GM12878 (cell line): ENCODE measurements at regions not wholly inside any gene's neighbourhood (a gene's known extent, or its start where the extent isn't known, plus 50 kb on each side); places are given as distances from the start of the nearest gene placed in this dataset.

Experiments used
- ATAC-seq: fragments of 200-7000 bp; cut with Tn5 transposase; 3 replicates; pipeline ENCODE4 v1.9.1; 2020; ENCODE audit warnings: mild to moderate bottlenecking, moderate library complexity
- BruUV-seq: library from RNA; stranded (reverse); fragments of 400-500 nt; replicated peaks from 2 replicates; lab custom pipeline; 2021; lab: Mats Ljungman, UMichigan
- CTCF ChIA-PET: fragments of 300-600 bp; sonication (Branson Sonifier 250); formaldehyde crosslinking; extraction: SDS; loops from one replicate; lab custom pipeline; 2021; ENCODE audit warnings: inconsistent platforms; lab: Yijun Ruan, JAX
- POLR2A ChIA-PET: fragments of 350-600 bp; formaldehyde crosslinking; extraction: SDS; loops from one replicate; lab custom pipeline; 2021; ENCODE audit warnings: inconsistent platforms; lab: Charles Lee
- RAD21 ChIA-PET: fragments of 300-600 bp; sonication (Branson Sonifier 250); formaldehyde crosslinking; loops from one replicate; lab custom pipeline; 2023; ENCODE audit warnings: antibody characterized with exemption; ENCODE audit not compliant: unreplicated experiment; lab: Charles Lee
- SMC1A ChIA-PET: fragments of 300-600 bp; sonication (Branson Sonifier 250); formaldehyde crosslinking; loops from one replicate; lab custom pipeline; 2023; ENCODE audit not compliant: unreplicated experiment, uncharacterized antibody; lab: Charles Lee
- DNase-seq: peaks from one replicate; pipeline ENCODE4 v3.0.0-alpha.2; 2011; ENCODE audit warnings: low read depth, low spot score
- FAIRE-seq: peaks from 3 replicates; lab custom pipeline; 2011; peaks lifted over from hg19 to GRCh38; lab: Jason Lieb, UNC
- H2AFZ ChIP-seq: 2 replicates; pipeline ENCODE4 v1.6.0; 2011; ENCODE audit warnings: low read depth, low read length, control low read depth; ENCODE audit not compliant: control insufficient read depth
- H3K27ac ChIP-seq: 2 replicates; pipeline ENCODE4 v1.5.1; 2011; ENCODE audit warnings: control low read depth; ENCODE audit not compliant: control insufficient read depth, insufficient read depth
- H3K27me3 ChIP-seq, 2 experiments: replicated peaks in 1 of 2; 2 replicates each; pipeline versions ENCODE4 v1.6.0 to v1.6.1; 2011; ENCODE audit warnings: low read length in 1 of 2; ENCODE audit not compliant: control insufficient read depth in 2 of 2, insufficient read depth in 2 of 2
- H3K36me3 ChIP-seq, 2 experiments: 2 replicates each; pipeline ENCODE4 v1.5.1; 2011; ENCODE audit warnings: low read length in 1 of 2; ENCODE audit not compliant: control insufficient read depth in 2 of 2, insufficient read depth in 2 of 2
- H3K4me1 ChIP-seq: 2 replicates; pipeline ENCODE4 v1.6.1; 2011; ENCODE audit warnings: mild to moderate bottlenecking, low read length, moderate library complexity, mixed read lengths; ENCODE audit not compliant: control insufficient read depth, insufficient read depth
- H3K4me2 ChIP-seq: 2 replicates; pipeline ENCODE4 v1.6.0; 2011; ENCODE audit warnings: control low read depth; ENCODE audit not compliant: control insufficient read depth, insufficient read depth
- H3K4me3 ChIP-seq: fragments of 200-600 bp; sonication (generic); 2 replicates; pipeline ENCODE4 v1.5.1; 2016
- H3K79me2 ChIP-seq: 2 replicates; pipeline ENCODE4 v1.6.0; 2011; ENCODE audit warnings: low read length; ENCODE audit not compliant: control insufficient read depth, insufficient read depth
- H3K9ac ChIP-seq: 2 replicates; pipeline ENCODE4 v1.8.0; 2011; ENCODE audit warnings: low read length, control low read depth, mixed read lengths; ENCODE audit not compliant: control insufficient read depth, insufficient read depth
- H3K9me3 ChIP-seq: replicated peaks from 3 replicates; pipeline ENCODE4 v1.5.1; 2011; ENCODE audit warnings: mild to moderate bottlenecking, low read length; ENCODE audit not compliant: control insufficient read depth, insufficient read depth
- H4K20me1 ChIP-seq: 2 replicates; pipeline ENCODE4 v1.6.0; 2011; ENCODE audit not compliant: control insufficient read depth, insufficient read depth
- BCL3 ChIP-seq: IDR thresholded peaks from 2 replicates; pipeline ENCODE4 v1.6.1; 2011; ENCODE audit warnings: borderline replicate concordance, low read depth, mild to moderate bottlenecking, moderate library complexity, low read length; ENCODE audit not compliant: insufficient read depth, poor library complexity, severe bottlenecking
- CHD1 ChIP-seq: IDR thresholded peaks from 2 replicates; pipeline ENCODE4 v1.6.1; 2012; ENCODE audit warnings: low read depth, low read length, improper control_type of control experiment
- CHD2 ChIP-seq: IDR thresholded peaks from 2 replicates; pipeline ENCODE4 v1.6.1; 2011; ENCODE audit warnings: low read depth, low read length, improper control_type of control experiment, borderline replicate concordance
- GABPA ChIP-seq: IDR thresholded peaks from 2 replicates; pipeline ENCODE4 v1.6.1; 2014; ENCODE audit warnings: antibody characterized with exemption, low read depth, mild to moderate bottlenecking, inconsistent platforms
- SIX5 ChIP-seq: IDR thresholded peaks from 2 replicates; pipeline ENCODE4 v1.6.1; 2011; ENCODE audit warnings: mild to moderate bottlenecking, low read depth, low read length, moderate library complexity; ENCODE audit not compliant: severe bottlenecking
- TCF12 ChIP-seq: IDR thresholded peaks from 2 replicates; pipeline ENCODE4 v1.6.1; 2011; ENCODE audit warnings: low read depth, mild to moderate bottlenecking, low read length
- ZBTB11 ChIP-seq: fragments of 450-650 bp; formaldehyde crosslinking; IDR thresholded peaks from 2 replicates; pipeline ENCODE4 v1.5.0; 2022; ENCODE audit warnings: mild to moderate bottlenecking, missing genetic modification characterization
- ZNF622 ChIP-seq: fragments of 450-650 bp; IDR thresholded peaks from 2 replicates; pipeline ENCODE4 v1.6.1; 2017; ENCODE audit warnings: mild to moderate bottlenecking, inconsistent platforms
- WGBS: methylation state at CpG from one replicate; pipeline ENCODE4 v1.1.6; 2016; ENCODE audit warnings: low lambda C conversion rate; ENCODE audit not compliant: insufficient replicate concordance, insufficient coverage; ENCODE audit errors: missing lambda C conversion rate; 5-methylcytosine and 5-hydroxymethylcytosine counted together
- in situ Hi-C: fragments of 300-500 bp; cut with MboI; formaldehyde crosslinking; loops from 9 replicates; pipeline ENCODE4 v1.14.3; 2018; ENCODE audit warnings: mixed read lengths
- intact Hi-C: fragments of 100-400 bp; cut with micrococcal nuclease; formaldehyde crosslinking; loops from one replicate; pipeline ENCODE4 v1.14.2; 2022; ENCODE audit not compliant: unreplicated experiment
- TF ChIP-seq, protein P1 (sequence below): IDR thresholded peaks from 2 replicates; pipeline ENCODE4 v1.6.1; 2012; ENCODE audit warnings: low read depth, low read length, improper control_type of control experiment

GRCh38 chr6:150535818-150536220 lies 63.9 kb upstream of the PLEKHG1 start:
- Histone ChIP-seq H3K36me3 (no peaks in the 10 kb centered on the region), H4K20me1 (no peaks in the 10 kb centered on the region), H3K79me2 (no peaks in the 10 kb centered on the region), H3K9ac (no peak overlapping the region), H3K4me3 (no peak overlapping the region), H3K27ac (no peak overlapping the region), H2AFZ (no peak overlapping the region)
- ChIA-PET POLR2A (no interaction called here), CTCF (no interaction called here), RAD21 (no interaction called here)
- DNase-seq: no peak
- no peak for ATAC-seq
- 88% methylated on average over 1 of the region's 1 CpG for WGBS
- no TSS peak for BruUV-seq
- in situ Hi-C loops: no loop called here
- TF ChIP-seq ZNF622 (no peak), TCF12 (no peak), CHD1 (no peak), CHD2 (no peak), GABPA (no peak), SIX5 (no peak)
- TF ChIP-seq, protein P1, sequence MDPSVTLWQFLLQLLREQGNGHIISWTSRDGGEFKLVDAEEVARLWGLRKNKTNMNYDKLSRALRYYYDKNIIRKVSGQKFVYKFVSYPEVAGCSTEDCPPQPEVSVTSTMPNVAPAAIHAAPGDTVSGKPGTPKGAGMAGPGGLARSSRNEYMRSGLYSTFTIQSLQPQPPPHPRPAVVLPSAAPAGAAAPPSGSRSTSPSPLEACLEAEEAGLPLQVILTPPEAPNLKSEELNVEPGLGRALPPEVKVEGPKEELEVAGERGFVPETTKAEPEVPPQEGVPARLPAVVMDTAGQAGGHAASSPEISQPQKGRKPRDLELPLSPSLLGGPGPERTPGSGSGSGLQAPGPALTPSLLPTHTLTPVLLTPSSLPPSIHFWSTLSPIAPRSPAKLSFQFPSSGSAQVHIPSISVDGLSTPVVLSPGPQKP: no peak
- TF ChIP-seq, all 136 proteins: peak for 0
- Histone ChIP-seq H3K9me3 (no peaks in the 10 kb centered on the region; the same call in 2 of the 3 replicates), H3K4me1 (no peaks in the 10 kb centered on the region), H3K27me3 (peaks cover 0 to 2% of the 10 kb centered on the region in 2 experiments; a peak in 1 of 4 replicates), H3K4me2 (no peak overlapping the region)
- FAIRE-seq: no peak
- intact Hi-C loops: no loop called here
- SMC1A ChIA-PET: no interaction called here

DNA sequence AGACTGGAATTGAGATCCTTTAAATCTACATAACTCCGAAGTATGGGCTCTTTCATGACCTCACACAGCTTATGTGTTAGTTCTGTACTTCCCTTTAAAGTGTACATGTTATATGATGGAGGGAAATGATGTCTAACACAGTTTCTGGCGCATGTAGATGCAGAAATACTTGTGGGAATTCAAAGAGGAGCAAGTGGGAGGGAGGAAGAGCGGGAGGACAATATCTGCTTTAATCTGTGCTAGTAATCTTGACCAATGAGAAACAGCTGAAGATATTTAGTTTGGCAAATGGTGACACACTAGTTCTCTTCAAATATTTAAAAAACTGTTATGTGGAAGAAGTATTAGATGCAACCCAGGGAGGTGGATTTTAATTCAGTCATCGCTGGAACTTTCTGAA lies 62.9 kb upstream of the PLEKHG1 start:
- H3K4me3 ChIP-seq: no peak overlapping the region
- in situ Hi-C loops: no loop called here
- ChIA-PET CTCF (interaction anchor here (1.1 kb wide), 1 partner anchor 281 kb away, joined by 3 read pairs; no protein-coding TSS in a partner anchor), POLR2A (no interaction called here), SMC1A (no interaction called here), RAD21 (no interaction called here)
- no peaks in the 10 kb centered on the region for H3K4me1 ChIP-seq
- no peaks in the 10 kb centered on the region; the same call in 2 of the 3 replicates for H3K9me3 ChIP-seq
- peaks cover 0 to 2% of the 10 kb centered on the region in 2 experiments; a peak in 1 of 4 replicates for H3K27me3 ChIP-seq
- FAIRE-seq (no peak), DNase-seq (no peak), ATAC-seq (no peak)
- no peak for TF ChIP-seq ZBTB11 (CRISPR knock-in tag)
- no peak for TF ChIP-seq BCL3
- BruUV-seq: no TSS peak
- H4K20me1 ChIP-seq: no peaks in the 10 kb centered on the region
- no peak overlapping the region for H2AFZ ChIP-seq
- intact Hi-C loops: no loop called here
- H3K9ac ChIP-seq: no peak overlapping the region
- 4% methylated on average over 4 of the region's 4 CpGs for WGBS
- no peaks in the 10 kb centered on the region for H3K36me3 ChIP-seq
- no peak overlapping the region for H3K27ac ChIP-seq
- H3K4me2 ChIP-seq: no peak overlapping the region
- H3K79me2 ChIP-seq: no peaks in the 10 kb centered on the region
